Stimulated activated CD8-positive, alpha-beta memory T cell treated with anti-CD3 and anti-CD28 coated beads, Interleukin-4, amount 100 ng/mL, for 24 hours (primary cell): ENCODE measurements at regions not wholly inside any gene's neighbourhood (a gene's known extent, or its start where the extent isn't known, plus 50 kb on each side); places are given as distances from the start of the nearest gene placed in this dataset.

ENCODE experiments used
- DNase-seq: peaks from one replicate; pipeline ENCODE4 v3.0.0-alpha.2; 2020; ENCODE audit warnings: low read depth

- DNase-seq, result no peak
Observed at GRCh38 chr2:16252891-16253290, 312.5 kb downstream of the MYCN start.

- DNase-seq, result no peak
Observed at GRCh38 chr2:16252251-16252650, 311.9 kb downstream of the MYCN start.

GRCh38 chr2:16251511-16252225 lies 311.3 kb downstream of the MYCN start:
- DNase-seq, result no peak

- DNase-seq, result no peak
Observed at GRCh38 chr2:16250886-16251285, 310.5 kb downstream of the MYCN start.

- DNase-seq, result no peak
Observed at GRCh38 chr2:16250466-16250865, 310.1 kb downstream of the MYCN start.

GRCh38 chr2:16250056-16250425 lies 309.7 kb downstream of the MYCN start:
- no peak for DNase-seq

- DNase-seq, result no peak
Observed at GRCh38 chr2:16249246-16250055, 309.1 kb downstream of the MYCN start.

GRCh38 chr2:16248571-16249105 lies 308.3 kb downstream of the MYCN start:
- DNase-seq, result no peak

GRCh38 chr2:16247326-16248122 lies 307.2 kb downstream of the MYCN start:
- no peak for DNase-seq

GRCh38 chr2:16246911-16247310 lies 306.6 kb downstream of the MYCN start:
- DNase-seq, result no peak

- DNase-seq, result no peak
Observed at GRCh38 chr2:16246281-16246850, 306.0 kb downstream of the MYCN start.

- DNase-seq, result no peak
Observed at GRCh38 chr2:16245481-16246054, 305.2 kb downstream of the MYCN start.

GRCh38 chr2:16244966-16245320 lies 304.6 kb downstream of the MYCN start:
- no peak for DNase-seq

GRCh38 chr2:16244153-16244965 lies 304.0 kb downstream of the MYCN start:
- no peak for DNase-seq

- no peak for DNase-seq
Observed at GRCh38 chr2:16243411-16243996, 303.2 kb downstream of the MYCN start.

- no peak for DNase-seq
Observed at GRCh38 chr2:16242906-16243305, 302.6 kb downstream of the MYCN start.

- DNase-seq, result no peak
Observed at GRCh38 chr2:16241166-16242160, 301.1 kb downstream of the MYCN start.

GRCh38 chr2:16240402-16240801 lies 300.1 kb downstream of the MYCN start:
- DNase-seq, result no peak

- DNase-seq, result no peak
Observed at GRCh38 chr2:16239296-16239850, 299.0 kb downstream of the MYCN start.
